GM12892 (cell line): ENCODE measurements at regions not wholly inside any gene's neighbourhood (a gene's known extent, or its start where the extent isn't known, plus 50 kb on each side); places are given as distances from the start of the nearest gene placed in this dataset.
"Not testable (repeated sequence)": the region's sequence is repeated elsewhere in the genome, so short reads cannot be mapped to it uniquely, and the experiment has no call there.

Experiments
- DNase-seq: peaks from one replicate; pipeline ENCODE4 v3.0.0; 2011; ENCODE audit not compliant: insufficient read length
- FAIRE-seq: peaks from 2 replicates; lab custom pipeline; 2011; peaks lifted over from hg19 to GRCh38; lab: Jason Lieb, UNC
- POLR2A ChIP-seq: IDR thresholded peaks from 2 replicates; pipeline ENCODE4 v1.6.1; 2011; ENCODE audit warnings: low read depth, low read length, control low read depth
- POLR2AphosphoS5 ChIP-seq: IDR thresholded peaks from 2 replicates; pipeline ENCODE4 v1.6.1; 2011; ENCODE audit warnings: low read depth, low read length, control low read depth
- TAF1 ChIP-seq: IDR thresholded peaks from 2 replicates; pipeline ENCODE4 v1.6.1; 2011; ENCODE audit warnings: low read depth, mild to moderate bottlenecking, control low read depth, low read length, borderline replicate concordance

GRCh38 chr20:11166712-11167111 is 492.9 kb upstream of the JAG1 start:
- no peak for FAIRE-seq
- no peak for DNase-seq
- TF ChIP-seq TAF1 (no peak), POLR2AphosphoS5 (no peak), POLR2A (no peak)

- TF ChIP-seq POLR2AphosphoS5 (no peak), TAF1 (no peak), POLR2A (no peak)
- FAIRE-seq: no peak
- no peak for DNase-seq
Observed at GRCh38 chr20:11168026-11168425, 494.2 kb upstream of the JAG1 start.

- no peak for DNase-seq
- no peak for FAIRE-seq
Observed at GRCh38 chr20:11170025-11170424, 496.2 kb upstream of the JAG1 start.

DNA sequence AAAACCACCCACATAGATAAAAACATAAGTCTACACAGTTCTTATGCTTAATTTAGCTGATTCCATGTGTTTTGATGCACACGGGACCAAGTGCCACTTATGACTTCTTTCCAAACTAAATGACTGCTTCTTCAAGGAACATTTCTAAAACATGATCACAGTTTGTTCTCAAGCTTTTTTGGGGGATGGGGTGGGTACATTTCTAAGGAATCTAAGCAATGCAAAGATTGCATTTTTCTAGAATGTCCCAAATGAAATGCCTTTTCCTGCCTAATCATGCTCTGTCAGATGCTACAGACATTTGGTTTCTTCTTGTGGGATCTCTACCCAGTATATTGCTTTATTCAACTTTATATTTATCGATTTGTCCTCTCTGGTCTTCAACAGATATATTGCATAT is 496.8 kb upstream of the JAG1 start:
- TF ChIP-seq TAF1 (no peak), POLR2AphosphoS5 (no peak), POLR2A (no peak)
- DNase-seq (no peak), FAIRE-seq (no peak)

More at GRCh38 chr20:11170025-11170424, 496.2 kb upstream of the JAG1 start:
- no peak for TF ChIP-seq TAF1
- TF ChIP-seq POLR2AphosphoS5: no peak
- no peak for TF ChIP-seq POLR2A

DNA sequence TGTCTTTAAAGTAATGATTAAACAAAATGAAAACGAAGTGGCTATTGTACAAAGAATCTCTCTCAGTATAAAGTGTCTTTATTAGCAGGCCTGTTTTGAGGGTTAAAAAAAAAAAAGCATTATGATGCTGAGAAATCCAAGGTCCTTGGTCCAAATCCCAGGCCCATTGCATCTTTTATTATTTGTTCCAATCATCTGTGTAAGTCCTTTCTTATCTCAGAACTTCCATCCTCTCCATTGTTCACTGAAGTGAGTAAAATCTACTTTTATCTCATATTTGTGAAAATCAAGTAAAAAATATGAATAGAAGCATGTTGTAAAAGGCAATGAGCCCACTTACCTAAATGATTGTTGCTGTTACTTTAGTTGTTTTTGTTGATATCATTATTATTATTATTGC is 499.1 kb upstream of the JAG1 start:
- no peak for TF ChIP-seq POLR2A
- TF ChIP-seq POLR2AphosphoS5: no peak
- TF ChIP-seq TAF1: no peak
- no peak for FAIRE-seq

GRCh38 chr20:11173916-11174315 is 500.1 kb upstream of the JAG1 start:
- FAIRE-seq: no peak
- TF ChIP-seq POLR2AphosphoS5: no peak
- DNase-seq: no peak

More for the DNA sequence above, 499.1 kb upstream of the JAG1 start:
- DNase-seq: no peak

DNA sequence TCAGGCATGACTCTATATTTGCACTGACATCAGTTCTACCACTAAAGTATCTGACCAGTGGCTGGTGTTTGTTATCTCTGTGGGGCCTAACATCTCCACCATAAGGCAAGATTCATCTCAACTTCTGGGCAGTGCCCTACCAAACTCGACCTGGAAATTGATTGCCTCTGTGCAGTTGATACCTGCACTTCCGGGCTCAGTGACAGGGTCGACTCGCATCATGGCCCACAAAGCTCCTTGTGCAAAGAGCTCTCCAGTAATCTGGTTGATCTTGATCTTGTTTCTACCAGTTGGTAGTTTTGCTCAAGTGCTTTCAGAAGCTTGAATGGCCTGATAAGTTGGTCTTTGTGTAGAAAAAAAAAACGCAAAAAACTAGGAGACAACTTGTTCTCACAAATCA is 501.1 kb upstream of the JAG1 start:
- TF ChIP-seq POLR2AphosphoS5 (no peak), POLR2A (no peak), TAF1 (no peak)
- DNase-seq (no peak), FAIRE-seq (no peak)

DNA sequence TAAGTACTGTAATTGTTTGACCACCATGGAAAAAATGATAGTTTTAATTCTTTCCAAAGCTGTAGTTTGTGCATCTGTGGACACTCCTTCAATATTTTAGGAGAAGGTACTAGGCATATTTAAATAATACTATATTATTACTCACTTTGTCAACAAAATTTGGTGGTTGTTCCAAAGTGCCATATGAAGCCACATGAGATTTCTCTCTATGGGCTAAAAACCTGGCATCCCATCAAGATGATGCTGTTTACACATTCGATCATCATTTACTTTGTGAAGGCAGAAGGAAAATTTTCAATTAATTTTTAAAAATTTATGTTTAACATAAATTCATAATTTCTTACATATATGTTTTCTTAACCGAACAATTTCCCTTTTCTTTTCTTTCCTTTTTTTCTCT is 502.6 kb upstream of the JAG1 start:
- FAIRE-seq: no peak
- no peak for DNase-seq
- no peak for TF ChIP-seq POLR2AphosphoS5
- TF ChIP-seq POLR2A: no peak
- no peak for TF ChIP-seq TAF1

DNA sequence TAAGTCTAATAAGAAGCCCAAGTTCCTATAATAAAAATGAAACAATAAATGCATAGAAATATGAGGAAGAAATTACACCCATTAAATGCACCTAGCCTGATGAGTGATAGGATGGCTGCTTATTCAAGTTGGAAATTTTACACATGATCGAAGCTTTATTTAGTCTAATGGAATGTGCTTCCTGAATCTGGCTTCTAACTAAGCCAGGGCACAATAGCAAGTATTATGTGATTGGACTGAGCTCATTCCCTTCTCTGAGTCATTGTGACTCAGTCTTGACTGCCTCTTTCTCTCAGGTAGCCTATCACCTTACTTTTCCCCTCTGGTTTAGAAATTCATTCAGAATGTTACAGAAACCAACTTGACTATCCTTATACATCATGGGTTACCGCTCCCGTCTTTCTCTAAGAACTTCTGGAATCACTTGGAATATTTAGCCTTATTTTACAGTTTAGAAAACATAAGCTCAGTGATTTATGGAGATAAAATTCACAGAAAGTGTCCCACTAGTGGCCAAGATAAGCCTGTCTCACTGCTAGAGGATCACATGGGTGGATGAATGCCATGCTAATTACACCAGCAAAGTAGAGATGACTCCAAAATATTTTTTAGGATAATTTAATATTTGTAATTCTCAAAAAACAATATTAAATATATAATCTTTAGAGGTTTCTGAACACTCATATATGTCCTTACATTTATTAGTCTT is 505.3 kb upstream of the JAG1 start:
- TF ChIP-seq POLR2AphosphoS5 (no peak), POLR2A (no peak), TAF1 (no peak)
- FAIRE-seq: no peak
- DNase-seq: no peak

DNA sequence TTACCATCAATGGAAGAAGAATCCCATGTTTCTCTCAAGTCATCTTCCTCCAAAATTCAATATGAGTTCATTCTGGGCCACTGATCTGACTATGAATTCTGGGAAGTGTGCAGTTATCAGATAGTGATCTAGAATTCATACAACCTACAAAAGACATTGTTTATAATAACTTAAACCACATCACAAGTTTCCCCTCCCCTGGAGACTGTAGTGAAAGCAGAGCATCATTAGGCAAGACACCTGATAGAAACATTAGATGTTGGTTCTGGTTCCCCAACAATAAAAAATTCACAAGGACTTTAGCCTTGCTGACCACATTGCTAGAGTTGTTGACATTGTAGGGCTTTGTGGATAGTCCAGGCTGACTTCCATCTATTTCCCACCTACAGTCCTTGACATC is 506.4 kb upstream of the JAG1 start:
- FAIRE-seq: no peak

GRCh38 chr20:11181129-11181528 is 507.3 kb upstream of the JAG1 start:
- not testable (repeated sequence) for FAIRE-seq, DNase-seq

More for the DNA sequence above, 506.4 kb upstream of the JAG1 start:
- no peak for TF ChIP-seq TAF1
- no peak for TF ChIP-seq POLR2A
- TF ChIP-seq POLR2AphosphoS5: no peak
- no peak for DNase-seq

- DNase-seq: no peak
- no peak for FAIRE-seq
- TF ChIP-seq POLR2A (no peak), TAF1 (no peak), POLR2AphosphoS5 (no peak)
Observed at GRCh38 chr20:11181966-11182365, 508.2 kb upstream of the JAG1 start.

- TF ChIP-seq POLR2AphosphoS5 (no peak), TAF1 (no peak), POLR2A (no peak)
- DNase-seq (no peak), FAIRE-seq (no peak)
Observed at GRCh38 chr20:11182720-11183119, 508.9 kb upstream of the JAG1 start.

DNA sequence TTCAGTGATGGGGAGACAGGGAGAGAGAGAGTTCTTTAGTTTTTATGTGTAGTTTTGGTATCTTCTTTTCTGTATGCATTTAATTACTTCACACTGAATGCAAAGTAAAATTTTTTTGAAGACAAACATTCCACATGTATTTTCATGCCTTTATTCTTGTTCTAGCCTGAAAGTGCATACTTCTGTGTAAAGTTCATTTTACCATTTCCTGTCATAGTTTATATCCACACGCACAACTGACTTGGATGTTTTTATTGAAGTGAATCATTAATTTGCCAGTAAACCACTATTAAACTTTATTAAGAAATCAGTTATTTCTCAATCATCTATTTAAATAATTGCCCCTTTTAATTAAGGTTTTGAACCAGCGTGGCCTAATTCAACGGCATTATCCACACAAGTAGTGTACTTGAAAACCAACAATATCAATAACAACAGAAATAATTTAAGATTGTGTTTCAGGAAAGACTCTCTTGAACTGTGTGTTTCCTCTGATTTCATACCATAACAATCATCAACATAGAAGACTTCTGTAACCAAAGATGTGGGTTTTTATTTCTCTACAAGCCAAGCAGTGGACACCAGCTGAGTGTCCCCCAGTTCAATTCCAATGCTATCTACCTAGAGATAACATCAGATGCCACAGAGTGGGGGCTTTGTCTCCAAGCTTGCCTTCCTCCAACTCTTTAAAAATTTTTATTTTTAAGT is 512.7 kb upstream of the JAG1 start:
- TF ChIP-seq TAF1: no peak
- no peak for TF ChIP-seq POLR2A
- no peak for TF ChIP-seq POLR2AphosphoS5

More for the DNA sequence above, 512.7 kb upstream of the JAG1 start:
- DNase-seq (no peak), FAIRE-seq (no peak)
